ENCODE measurements at regions not wholly inside any gene's neighbourhood (a gene's known extent, or its start where the extent isn't known, plus 50 kb on each side); places are given as distances from the start of the nearest gene placed in this dataset.

DNA sequence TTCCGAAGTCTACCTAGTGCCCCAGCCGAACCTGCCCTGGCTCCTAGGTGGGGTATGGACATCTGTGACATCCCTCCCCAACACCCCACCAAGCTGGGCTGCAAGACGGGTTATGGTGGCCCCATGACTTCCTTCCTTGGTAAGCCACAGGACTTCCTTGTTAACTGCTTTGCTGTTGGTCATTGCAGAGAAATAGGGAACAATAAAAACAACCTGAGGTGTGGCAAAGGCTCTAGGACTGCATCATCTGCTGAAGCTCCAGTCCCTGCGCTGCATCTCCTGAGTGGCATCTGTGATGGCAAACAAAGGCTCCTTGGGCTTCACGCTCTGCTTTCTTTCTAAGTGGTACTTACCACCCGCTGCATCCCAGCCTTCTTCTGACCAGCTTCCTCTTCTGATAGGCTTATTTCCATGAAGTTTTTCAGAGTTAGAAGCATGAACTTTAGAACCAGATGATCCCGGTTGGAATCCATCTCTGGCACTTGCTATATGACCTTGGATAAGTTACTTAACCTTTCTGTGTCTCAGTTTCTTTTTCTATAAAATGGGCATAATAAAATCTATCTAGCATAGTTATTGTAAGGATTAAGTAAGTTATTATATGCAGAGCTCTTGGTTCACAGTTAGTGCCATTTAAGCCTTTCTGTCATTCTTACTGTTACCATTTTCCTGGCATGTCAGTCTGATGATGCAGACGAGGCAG lies 216.8 kb downstream of the RPS24 start:
- no peak for DNase-seq

DNA sequence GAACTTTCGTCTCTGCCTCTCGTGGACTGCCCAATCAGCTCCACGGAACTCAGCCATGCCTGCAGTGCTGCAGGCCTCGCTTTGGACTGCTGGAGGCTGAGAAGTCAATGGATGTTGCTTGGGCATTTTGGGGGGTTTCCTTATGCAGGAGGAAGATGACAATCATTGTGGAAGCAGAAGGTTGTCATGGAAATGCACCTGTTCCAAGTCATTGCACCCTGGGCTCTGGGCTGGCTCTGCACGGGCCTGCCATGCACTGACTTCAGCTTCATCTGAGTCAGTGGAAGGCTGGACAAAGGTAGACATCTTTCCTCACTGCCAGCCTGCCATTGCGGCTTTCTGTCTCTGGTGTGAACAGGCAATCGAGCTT lies 217.3 kb downstream of the RPS24 start:
- no peak for DNase-seq

DNA sequence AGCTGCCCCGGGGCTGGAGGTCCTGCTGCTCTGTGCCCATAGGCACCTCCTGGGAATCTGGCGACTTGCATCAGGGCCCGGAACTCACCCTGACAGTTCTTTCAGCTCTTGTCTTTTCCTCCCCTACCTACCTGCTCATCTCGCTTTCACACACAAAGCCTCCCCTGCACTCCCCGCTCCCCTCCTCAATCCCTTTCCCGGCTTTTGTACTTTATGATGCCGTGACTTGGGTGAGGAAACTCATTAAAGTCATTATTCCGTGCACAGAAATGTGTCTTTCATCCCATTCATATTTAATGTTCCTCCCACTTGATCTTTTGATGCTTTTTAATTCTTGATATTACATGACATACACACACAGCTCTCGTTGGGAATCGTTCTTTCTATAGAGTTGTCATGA lies 218.6 kb downstream of the RPS24 start:
- DNase-seq: no peak

DNA sequence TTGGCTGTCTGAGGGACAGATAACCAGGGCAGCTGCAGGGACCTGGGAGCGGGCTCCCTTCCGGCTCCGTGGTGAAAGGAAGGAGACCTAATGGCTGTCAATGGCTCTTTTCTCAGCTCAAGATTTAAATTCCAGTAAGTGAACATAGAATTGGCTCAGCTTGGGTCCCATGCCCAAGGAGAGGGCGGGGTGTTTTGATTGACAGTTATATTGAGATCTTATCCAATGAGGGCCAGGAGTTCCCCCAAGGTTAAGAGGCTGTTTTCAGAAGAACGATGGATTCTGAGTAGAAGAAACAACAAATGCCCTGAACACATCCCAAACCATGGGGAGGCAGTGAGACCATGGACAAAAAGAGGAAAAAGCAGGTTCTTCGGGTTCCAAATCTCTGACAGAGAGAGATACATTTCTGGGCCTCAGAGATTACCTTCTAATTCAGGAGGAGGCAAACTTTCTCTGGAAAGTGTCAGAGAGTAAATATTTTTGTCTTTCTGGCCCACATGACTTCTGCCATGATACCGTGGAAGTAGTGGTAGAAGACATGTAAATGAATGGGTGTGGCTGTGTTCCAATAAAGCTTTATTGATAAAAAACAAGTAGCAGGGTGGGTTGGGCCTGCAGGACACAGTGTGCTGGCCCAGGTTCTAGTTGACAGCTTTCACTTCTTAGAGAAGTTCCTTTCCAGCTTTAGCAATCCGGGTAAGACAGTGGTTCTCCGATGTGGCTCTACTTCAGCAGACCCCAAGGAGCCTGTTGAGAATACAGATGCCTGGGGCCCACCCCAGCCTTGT lies 219.6 kb downstream of the RPS24 start:
- DNase-seq: no peak

DNA sequence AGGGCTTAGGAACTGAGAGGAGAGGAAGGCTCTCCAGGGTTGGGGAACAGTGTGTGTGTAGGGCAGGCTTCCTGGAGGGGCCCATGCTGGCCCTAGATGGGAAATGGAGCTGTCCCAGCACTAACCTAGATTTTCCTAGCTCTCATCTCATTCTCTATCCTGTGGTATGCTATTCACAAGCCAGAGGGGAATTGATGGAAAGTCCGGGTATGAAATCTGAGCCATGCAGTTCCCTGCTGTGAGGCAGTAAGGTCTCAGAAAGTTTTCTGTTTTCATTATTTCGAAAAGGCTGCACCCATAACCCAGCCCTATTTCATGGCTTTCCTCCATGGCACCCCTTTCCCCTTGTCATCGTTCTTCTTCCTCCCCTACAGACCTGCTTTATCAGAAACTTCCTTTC lies 220.3 kb downstream of the RPS24 start:
- DNase-seq: no peak

DNA sequence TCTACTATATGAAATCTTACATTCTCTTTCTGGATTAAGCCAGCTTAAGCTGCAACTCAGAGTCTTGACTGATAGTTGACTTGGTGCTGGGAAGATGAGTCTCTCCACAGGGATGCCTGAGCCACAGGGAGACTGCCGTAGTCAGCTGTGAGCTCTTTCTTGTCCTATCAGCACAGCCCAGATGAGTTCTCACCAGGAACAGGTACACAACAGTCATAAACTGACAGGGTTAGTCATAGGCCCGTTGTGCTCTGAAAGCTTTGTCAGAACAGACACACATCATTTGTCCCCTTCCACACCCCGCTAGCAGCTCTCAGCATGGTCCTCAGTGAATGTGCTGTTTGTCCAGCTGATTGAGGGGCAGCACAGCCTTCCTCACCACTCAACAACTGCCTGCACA lies 221.6 kb downstream of the RPS24 start:
- DNase-seq: no peak

DNA sequence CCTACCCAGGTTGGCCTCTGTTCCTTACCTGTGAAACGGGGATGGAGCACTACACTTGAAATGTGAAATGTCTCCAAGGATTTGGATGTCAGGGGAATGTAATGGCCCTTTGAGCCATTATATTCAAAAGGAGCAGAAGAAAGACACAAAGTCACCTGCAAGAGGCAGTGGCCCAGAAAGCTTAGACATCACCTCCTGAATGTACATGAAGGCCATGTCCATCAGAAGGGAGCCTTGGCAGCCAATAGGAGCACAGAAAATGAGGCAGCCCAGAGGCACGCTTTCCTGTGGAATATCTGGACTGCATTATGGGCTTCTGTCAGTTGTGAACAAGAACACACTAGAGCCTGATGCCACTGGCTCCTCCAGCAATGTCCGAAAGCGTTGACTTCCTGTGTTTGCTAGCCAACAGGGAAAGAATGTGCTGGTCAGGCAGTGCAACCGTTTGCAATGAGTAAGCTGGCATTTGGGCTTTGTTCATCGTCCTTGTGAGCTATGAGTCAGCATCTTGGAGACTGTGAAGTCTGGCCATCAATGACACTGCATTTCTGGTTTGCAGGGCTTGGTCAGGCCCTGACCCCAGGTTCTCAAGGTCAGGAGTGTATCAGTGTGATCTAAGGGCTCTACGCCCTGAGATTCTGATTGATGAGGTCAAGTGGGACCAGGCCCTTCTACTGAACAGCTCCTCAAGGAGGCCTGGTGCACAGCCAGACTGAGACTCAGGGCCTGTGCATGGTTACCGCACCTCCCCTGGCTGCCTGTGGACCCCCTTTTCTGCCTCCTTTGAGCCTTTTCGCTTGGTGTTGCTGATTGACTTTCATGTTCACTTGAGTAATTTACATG lies 222.4 kb downstream of the RPS24 start:
- no peak for DNase-seq

DNA sequence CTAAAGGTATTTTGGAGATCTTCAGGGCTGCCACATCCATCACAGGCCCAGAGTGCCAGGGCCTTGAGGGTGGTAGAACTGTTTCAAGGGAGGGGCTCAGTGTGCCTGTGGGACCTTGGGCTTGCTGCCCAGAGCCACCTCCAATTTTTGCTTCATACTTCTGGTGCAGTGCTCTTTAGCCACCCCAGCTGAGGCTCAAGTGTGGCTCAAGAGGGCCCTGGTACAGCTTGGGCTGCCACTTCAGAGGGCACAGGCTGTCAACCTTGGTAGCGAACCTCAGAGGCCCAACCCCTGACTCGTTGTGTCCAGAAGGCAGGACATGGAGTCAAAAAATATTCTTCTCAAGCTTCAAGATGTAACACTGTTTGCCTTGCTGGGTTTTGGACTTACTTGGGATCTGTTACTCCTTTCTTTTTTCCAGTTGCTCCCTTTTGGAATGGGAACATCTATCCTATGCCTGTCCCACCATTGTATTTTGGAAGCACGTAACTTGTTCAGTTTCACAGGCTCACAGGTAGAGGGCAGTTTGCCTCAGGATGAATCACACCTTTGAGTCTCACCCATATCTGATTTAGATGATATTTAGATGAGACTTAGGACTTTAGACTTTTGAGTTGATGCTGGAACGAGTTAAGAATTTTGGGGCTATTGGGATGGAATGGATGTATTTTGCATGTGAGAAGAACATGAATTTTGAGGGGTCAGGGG lies 224.8 kb downstream of the RPS24 start:
- no peak for DNase-seq

DNA sequence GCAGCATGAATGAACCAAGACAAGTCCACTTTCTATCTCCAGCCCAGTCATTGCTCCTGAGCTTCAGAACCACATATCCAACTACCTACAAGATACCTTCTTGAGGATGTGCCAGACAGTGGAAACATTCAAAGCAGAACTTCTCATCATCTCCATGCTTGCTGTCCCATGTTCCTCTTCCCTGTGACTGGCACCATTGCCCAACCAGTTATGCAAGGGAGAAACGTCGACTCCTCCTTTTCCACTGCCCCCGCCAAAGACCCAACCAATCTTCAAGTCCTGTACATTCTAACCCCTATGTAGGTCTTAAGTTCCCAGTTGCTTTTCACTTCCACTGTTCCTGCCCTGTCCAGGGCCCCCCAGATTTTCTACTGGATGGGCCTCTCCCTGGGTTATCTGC lies 225.7 kb downstream of the RPS24 start:
- no peak for DNase-seq

DNA sequence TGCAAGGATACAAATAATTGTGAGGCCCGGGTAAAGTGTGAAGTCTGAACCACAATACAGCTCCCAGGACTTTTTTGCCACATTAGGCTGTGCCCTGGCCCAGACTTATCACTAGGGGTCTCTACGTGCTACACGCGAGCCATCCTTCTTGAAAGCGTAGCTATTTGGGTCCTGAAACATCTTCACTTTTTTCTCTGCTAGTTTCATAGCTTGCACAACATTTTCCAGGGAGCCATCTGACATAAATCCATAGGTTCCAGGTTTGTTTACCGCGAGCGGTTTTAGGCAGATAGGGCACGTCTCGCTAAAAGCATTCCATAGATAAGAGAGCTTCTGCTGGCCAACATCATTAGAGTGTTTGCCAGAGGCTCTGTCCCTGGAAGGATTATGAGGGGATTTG lies 226.5 kb downstream of the RPS24 start:
- peak; percentile 26 for DNase-seq

DNA sequence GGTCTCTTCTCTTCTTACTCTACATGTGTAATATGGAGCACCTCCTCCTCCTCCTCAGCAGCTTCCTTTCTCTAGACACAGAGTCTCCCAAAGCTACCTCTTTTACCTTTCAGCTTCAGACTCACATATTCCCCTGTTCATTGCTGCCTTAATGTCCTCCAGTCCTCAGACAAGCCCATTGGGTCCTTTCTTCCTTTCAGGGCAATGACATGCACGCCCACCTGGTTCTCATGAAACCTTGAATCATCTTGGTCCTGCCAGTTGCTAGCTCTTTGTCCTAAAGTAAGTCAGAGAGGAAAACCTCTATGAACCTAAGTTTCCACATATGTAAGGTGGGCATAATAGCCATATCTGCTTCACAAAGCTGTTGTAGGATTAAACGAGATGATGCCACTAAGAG lies 227.0 kb downstream of the RPS24 start:
- DNase-seq: no peak

DNA sequence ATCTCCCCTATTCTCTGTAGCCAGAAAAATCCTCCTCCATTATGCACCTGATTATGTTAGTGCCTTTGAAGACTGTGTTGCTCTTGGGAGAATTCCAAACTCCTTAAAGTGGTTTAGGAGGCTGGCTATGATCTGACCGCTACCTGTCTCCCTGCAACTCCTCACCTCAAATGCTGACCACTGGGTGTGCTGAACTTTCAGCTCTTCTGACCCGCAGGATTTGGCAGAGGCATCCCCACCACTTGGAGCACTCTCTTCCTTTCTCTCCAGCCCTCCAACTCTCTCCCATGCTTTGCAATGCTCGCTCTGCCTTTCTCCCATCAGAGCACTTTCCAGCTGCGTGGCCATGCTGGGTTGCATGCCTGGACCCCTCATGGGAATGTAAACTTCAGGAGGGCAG lies 227.6 kb downstream of the RPS24 start:
- no peak for DNase-seq

DNA sequence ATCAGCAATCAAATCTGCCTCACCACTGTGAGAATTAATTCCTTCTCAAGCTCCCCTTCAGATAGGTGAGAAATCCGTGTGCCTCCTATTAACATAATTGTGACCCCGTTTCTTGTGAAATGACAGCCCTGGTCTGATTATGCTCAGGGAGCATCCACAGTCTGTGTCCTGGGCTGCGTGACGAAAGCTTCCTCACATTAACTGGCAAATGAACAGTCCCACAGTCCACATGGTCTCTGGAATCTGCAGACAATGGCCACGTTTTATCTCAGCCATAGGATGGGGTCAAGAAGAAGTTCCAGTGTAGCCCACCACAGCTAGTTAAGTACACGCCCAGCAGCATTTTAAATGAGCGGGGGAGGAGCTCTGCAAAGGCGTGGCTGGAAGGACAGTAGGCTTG lies 229.2 kb downstream of the RPS24 start:
- DNase-seq: no peak

DNA sequence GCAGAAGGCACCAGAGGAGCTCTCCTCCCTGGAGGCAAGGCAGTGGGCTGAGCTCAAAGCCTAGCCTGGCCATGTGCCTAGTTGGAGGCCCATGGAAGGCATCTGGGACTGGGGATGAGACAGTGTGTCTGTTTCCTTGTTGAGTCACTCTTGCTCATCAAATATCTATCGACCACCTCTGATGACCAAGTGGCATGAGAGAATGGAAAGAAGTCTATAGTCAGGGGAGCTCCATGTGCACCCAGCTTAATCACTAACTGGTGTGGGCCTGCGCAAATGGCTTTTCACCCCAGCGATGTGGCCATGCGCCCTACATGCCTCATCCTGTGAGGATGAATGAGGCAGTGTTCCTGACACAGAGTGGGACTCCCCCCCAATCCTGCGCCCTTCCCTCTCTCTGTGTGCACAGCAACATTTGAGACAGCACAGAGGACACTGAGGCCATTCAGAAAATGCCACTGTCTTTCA lies 229.9 kb downstream of the RPS24 start:
- no peak for DNase-seq

DNA sequence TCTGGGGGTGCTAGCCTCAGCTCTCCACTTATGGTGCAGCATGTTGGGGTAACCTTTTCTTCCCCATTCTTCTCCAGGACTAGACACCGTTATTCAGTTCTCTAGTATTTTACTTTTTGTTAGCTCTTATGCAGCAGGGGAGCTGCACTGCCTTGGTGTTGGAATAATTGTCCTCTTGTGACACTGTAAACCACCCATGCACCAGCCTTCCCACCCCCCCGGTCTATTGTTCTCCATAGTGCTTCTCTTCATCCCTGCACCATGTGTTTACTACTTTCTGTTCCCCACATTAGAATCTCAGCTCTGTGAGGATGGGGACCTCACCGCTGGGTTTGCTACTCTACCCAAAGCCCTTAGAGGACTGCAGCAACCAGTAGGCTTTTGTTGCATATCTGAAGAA lies 230.7 kb downstream of the RPS24 start:
- no peak for DNase-seq

DNA sequence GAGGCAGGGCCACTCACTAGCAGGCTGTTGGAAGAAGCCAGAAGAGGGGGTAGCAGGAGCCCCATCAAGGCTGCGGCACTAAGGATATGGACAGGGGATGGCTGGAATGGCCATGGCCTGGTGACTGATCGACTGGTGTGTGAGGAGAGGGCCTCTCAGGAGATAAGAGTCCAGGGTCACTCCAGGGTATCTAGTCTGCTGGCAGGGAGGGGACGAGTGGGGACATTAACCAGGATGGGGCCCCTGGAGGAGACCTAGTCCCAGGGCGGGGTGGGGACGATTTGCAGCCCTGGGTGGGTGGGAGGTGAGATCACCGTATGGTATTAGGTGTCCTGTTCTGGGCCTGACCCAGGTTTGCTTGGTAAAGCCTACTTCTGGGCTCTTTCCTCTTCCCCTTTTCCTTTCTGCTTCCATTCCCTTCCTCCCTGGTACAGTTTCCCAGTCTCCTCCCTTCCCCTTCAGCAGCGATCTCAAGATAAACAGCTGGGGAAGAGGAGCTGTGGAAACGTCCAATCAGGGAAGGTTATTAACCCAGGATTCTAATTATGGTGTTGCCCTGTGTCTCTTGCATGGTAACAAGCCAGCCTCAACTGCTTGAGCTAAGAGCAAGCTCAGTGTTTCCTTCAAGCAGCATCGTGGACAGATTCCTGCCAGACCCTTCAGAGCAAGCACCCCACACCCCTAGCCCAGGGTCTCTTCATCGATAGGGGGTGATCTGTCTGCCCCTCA lies 233.2 kb downstream of the RPS24 start:
- peak; percentile 83 for DNase-seq

DNA sequence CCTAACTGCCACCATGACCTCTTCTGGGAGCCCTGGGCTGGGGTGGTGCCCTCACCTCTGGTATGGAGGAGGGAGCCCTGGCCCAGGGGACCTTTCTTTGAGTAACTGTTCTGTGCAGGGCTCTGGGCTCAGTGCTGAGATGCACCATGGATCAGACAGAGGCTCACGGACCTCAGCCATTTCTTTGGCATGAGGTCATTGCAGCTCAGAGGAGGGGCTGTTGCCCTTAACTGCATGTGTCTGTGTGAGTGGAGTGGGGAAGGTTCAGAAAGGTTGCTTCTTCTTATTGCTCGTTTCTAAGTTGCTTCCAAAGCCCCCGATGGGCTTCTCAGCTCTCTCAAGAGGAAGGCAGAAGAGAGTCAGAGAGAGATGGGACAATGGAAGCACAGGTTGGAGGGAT lies 233.9 kb downstream of the RPS24 start:
- DNase-seq: no peak

DNA sequence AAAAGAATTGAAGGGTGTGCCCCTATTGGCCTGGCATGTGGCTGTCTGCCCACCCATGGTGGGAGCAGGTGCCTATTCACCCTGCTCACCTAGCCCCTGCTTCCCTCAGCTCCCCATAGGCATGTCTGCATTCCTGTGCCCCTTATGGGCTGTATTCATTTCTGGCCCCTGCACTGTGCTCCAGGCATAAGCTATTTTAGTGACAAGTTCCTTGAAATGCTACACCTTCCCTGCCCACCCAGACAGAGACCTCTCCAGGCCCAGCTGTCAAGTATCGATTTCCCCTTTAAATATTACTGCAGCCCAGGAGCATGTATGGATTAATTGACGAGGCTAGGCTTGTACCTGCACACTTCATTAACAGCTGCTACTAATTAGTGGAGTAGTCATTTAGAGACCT lies 235.4 kb downstream of the RPS24 start:
- peak; percentile 18 for DNase-seq

DNA sequence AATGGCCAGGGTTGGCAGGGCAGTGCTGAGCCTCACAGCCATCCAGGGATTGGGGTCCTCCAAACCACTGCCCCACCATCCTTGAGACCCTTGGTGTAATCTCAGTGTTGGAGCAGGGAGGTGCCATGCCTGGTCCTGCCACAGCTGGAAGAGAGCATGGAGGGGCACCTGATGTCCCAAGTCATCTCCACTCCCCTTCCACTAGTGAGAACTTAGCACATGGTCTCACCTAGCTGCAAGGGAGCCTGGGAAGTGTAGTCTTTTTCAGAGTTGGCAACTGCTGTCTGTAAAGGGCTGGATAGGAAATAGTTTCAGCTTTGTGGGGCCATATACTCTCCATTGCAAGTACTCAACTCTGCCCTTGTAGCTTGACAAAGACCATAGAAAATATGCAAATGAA lies 238.7 kb downstream of the RPS24 start:
- no peak for DNase-seq

DNA sequence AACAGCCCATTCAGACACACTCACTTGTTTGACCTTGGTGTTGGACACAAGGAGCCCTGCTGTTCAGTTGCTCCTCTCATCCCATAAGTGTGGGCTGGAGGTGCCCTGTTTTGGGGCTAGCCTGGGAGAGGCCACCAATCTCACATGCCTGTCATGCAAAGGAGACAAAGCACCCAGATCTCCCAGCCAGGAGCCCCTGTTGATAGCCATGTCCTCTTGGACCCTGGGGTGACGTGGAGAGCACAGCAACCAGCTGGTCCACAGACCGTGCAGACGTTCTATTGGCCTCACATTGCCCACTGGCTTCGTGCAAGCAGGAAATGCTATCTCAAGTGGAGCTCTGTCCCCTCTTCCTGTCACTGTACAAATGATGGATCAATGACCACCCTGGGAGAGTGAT lies 240.8 kb downstream of the RPS24 start:
- DNase-seq: no peak

DNA sequence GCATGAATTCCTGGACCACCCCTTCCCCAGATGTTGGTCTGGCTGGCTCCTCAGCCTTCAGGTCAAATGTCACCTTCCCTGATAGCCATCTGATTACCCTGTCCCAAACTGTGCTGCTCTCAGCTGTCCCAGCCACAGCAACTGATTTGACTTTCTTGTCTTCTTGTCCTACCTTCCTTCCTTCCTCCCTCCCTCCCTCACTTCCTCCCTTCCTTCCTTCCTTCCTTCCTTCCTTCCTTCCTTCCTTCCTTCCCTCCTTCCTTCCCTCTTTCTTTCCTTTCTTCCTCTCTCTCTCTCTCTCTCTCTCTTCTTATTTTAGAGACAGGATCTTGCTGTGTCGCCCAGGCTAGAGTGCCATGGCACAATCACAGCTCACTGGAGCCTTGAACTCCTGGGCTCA lies 242.5 kb downstream of the RPS24 start:
- no peak for DNase-seq

DNA sequence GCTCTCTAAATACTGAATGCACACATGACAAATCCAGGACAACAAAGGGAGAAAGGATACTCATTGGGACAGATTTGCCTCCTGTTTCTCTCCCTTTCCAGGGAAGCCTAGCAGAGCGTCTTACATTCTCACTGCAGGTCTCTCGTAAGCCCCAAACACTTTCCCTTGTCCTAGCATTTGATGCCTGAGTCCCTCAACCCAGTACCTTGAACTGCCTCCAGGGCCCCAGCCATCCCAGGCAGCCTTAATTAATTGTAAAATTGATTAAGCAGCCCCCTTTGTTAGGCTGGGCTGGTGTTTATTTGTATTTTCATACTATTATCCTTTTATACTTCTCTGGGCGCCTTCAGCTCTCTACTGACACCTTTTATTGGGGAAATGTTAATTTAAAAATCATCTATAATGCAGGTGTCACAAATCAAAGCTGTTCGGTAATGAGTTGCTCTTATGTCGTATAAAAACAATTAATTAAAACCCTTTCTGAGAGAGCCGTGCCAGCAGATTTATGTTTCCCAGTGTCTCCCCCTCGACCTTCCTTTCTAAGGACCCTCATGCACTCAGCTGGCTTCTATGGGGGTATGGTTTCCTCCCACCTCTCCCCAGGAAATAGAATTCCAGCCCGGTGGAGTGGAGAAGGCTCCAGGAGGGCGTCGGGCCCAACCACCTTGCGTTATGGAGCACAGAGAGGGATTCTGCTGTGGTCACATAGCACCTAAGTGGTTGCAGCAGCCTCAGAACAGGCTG lies 243.8 kb downstream of the RPS24 start:
- DNase-seq: peak; percentile 27
